ENCODE measurements at regions not wholly inside any gene's neighbourhood (a gene's known extent, or its start where the extent isn't known, plus 50 kb on each side); places are given as distances from the start of the nearest gene placed in this dataset.
A peak's percentile ranks its signal among the peaks of the same experiment; 100 is the strongest.

DNA sequence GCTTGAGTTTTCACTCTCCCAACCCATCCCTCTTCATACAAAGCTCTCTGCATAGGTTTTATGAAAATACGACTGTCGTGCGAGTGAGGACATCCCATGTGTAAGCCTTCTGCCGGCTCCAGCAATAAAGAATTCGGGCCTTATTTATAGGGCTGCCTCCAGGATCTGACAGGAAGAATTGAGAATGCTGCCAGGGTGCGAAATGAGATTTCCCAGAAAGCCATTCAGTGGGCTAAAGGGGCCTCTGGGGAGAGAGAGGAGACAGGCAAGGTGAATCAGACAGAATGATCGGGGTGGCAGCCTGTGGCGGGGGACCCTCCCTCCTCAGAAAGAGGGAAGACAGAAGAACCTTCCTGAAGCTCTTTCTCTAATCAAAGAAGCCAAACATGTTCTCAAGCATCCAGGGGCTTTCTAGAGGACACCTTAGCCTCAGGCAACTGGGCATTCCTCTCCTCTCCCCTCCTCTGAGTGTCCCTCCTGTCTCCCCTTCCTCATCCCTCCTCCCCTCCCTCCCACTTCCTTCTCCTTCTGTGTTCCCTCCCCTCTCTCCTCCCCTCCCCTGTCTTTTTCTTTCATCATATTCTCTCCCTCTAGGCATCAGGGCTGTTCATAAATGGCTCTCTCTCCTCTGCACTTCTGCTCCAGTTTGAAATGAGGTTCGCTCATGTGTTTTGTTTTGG, 410.9 kb downstream of the TYW1 start:
- Histone ChIP-seq H3K27ac (ENCODE audit: low read depth in 2 of 2, low read length in 2 of 2) (no peak overlapping the region), H3K36me3 (ENCODE audit: control insufficient read depth in 2 of 3, insufficient read depth in 3 of 3, low read length in 3 of 3) (no peaks in the 10 kb centered on the region), H3K27me3 (ENCODE audit: control insufficient read depth, insufficient read depth, low read length) (no peaks in the 10 kb centered on the region), H3K9me3 (ENCODE audit: control insufficient read depth in 2 of 3, insufficient read depth in 1 of 3, low read length in 3 of 3) (peaks cover 0 to 7% (median 2%) of the 10 kb centered on the region in 3 donors), H3K4me3 (ENCODE audit: low read length in 3 of 3) (no peak overlapping the region), H3K9ac (ENCODE audit: low read length in 3 of 3) (no peak overlapping the region), H3K4me1 (ENCODE audit: control insufficient read depth in 2 of 3, insufficient read depth in 2 of 3, low read depth in 1 of 3, low read length in 3 of 3) (no peaks in the 10 kb centered on the region)
- TF ChIP-seq, protein P1, sequence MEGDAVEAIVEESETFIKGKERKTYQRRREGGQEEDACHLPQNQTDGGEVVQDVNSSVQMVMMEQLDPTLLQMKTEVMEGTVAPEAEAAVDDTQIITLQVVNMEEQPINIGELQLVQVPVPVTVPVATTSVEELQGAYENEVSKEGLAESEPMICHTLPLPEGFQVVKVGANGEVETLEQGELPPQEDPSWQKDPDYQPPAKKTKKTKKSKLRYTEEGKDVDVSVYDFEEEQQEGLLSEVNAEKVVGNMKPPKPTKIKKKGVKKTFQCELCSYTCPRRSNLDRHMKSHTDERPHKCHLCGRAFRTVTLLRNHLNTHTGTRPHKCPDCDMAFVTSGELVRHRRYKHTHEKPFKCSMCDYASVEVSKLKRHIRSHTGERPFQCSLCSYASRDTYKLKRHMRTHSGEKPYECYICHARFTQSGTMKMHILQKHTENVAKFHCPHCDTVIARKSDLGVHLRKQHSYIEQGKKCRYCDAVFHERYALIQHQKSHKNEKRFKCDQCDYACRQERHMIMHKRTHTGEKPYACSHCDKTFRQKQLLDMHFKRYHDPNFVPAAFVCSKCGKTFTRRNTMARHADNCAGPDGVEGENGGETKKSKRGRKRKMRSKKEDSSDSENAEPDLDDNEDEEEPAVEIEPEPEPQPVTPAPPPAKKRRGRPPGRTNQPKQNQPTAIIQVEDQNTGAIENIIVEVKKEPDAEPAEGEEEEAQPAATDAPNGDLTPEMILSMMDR (IDR thresholded peaks at IDR 0.05; ENCODE audit: borderline replicate concordance, extremely low read depth, insufficient read depth), result no peak
- FAIRE-seq (no peak), DNase-seq (peak in 2 of 5 donors; percentile 10 to 23)
- intact Hi-C loops (cut with DNase I), result no loop called here

- Histone ChIP-seq H3K27ac (ENCODE audit: low read depth in 2 of 2, low read length in 2 of 2) (no peak overlapping the region), H3K27me3 (ENCODE audit: control insufficient read depth, insufficient read depth, low read length) (no peaks in the 10 kb centered on the region), H3K36me3 (ENCODE audit: control insufficient read depth in 2 of 3, insufficient read depth in 3 of 3, low read length in 3 of 3) (no peaks in the 10 kb centered on the region), H3K4me1 (ENCODE audit: control insufficient read depth in 2 of 3, insufficient read depth in 2 of 3, low read depth in 1 of 3, low read length in 3 of 3) (no peaks in the 10 kb centered on the region), H3K4me3 (ENCODE audit: low read length in 3 of 3) (no peak overlapping the region), H3K9ac (ENCODE audit: low read length in 3 of 3) (no peak overlapping the region), H3K9me3 (ENCODE audit: control insufficient read depth in 2 of 3, insufficient read depth in 1 of 3, low read length in 3 of 3) (peaks cover 0 to 1% (median 0%) of the 10 kb centered on the region in 3 donors)
- peak in 1 of 5 donors; percentile 1 for DNase-seq
- TF ChIP-seq, protein P1 (IDR thresholded peaks at IDR 0.05; ENCODE audit: borderline replicate concordance, extremely low read depth, insufficient read depth), result no peak
- intact Hi-C loops (cut with DNase I), result no loop called here
- no peak for FAIRE-seq
These were observed 411.5 kb downstream of the TYW1 start for GRCh38 chr7:67408109-67408508.

- intact Hi-C loops (cut with DNase I), result no loop called here
- Histone ChIP-seq H3K4me1 (ENCODE audit: control insufficient read depth in 2 of 3, insufficient read depth in 2 of 3, low read depth in 1 of 3, low read length in 3 of 3) (no peaks in the 10 kb centered on the region), H3K9ac (ENCODE audit: low read length in 3 of 3) (no peak overlapping the region), H3K36me3 (ENCODE audit: control insufficient read depth in 2 of 3, insufficient read depth in 3 of 3, low read length in 3 of 3) (no peaks in the 10 kb centered on the region), H3K9me3 (ENCODE audit: control insufficient read depth in 2 of 3, insufficient read depth in 1 of 3, low read length in 3 of 3) (no peaks in the 10 kb centered on the region), H3K4me3 (ENCODE audit: low read length in 3 of 3) (no peak overlapping the region), H3K27me3 (ENCODE audit: control insufficient read depth, insufficient read depth, low read length) (no peaks in the 10 kb centered on the region), H3K27ac (ENCODE audit: low read depth in 2 of 2, low read length in 2 of 2) (no peak overlapping the region)
- TF ChIP-seq, protein P1 (IDR thresholded peaks at IDR 0.05; ENCODE audit: borderline replicate concordance, extremely low read depth, insufficient read depth), result no peak
- no peak for DNase-seq
- FAIRE-seq, result no peak
These were observed 417.0 kb downstream of the TYW1 start for GRCh38 chr7:67413670-67414069.

GRCh38 chr7:67414858-67415257, 418.2 kb downstream of the TYW1 start:
- no peak for FAIRE-seq

More at GRCh38 chr7:67414858-67415257, 418.2 kb downstream of the TYW1 start:
- Histone ChIP-seq H3K4me1 (ENCODE audit: control insufficient read depth in 2 of 3, insufficient read depth in 2 of 3, low read depth in 1 of 3, low read length in 3 of 3) (no peaks in the 10 kb centered on the region), H3K27me3 (ENCODE audit: control insufficient read depth, insufficient read depth, low read length) (no peaks in the 10 kb centered on the region), H3K36me3 (ENCODE audit: control insufficient read depth in 2 of 3, insufficient read depth in 3 of 3, low read length in 3 of 3) (no peaks in the 10 kb centered on the region), H3K4me3 (ENCODE audit: low read length in 3 of 3) (no peak overlapping the region), H3K9me3 (ENCODE audit: control insufficient read depth in 2 of 3, insufficient read depth in 1 of 3, low read length in 3 of 3) (no peaks in the 10 kb centered on the region), H3K9ac (ENCODE audit: low read length in 3 of 3) (no peak overlapping the region), H3K27ac (ENCODE audit: low read depth in 2 of 2, low read length in 2 of 2) (no peak overlapping the region)
- TF ChIP-seq, protein P1 (IDR thresholded peaks at IDR 0.05; ENCODE audit: borderline replicate concordance, extremely low read depth, insufficient read depth), result no peak
- no peak for DNase-seq
- intact Hi-C loops (cut with DNase I), result no loop called here

Data from kidney (tissue), 13 donors.